ENCODE measurements at regions not wholly inside any gene's neighbourhood (a gene's known extent, or its start where the extent isn't known, plus 50 kb on each side); places are given as distances from the start of the nearest gene placed in this dataset.
"Not testable (repeated sequence)": the region's sequence is repeated elsewhere in the genome, so short reads cannot be mapped to it uniquely, and the experiment has no call there.

DNA sequence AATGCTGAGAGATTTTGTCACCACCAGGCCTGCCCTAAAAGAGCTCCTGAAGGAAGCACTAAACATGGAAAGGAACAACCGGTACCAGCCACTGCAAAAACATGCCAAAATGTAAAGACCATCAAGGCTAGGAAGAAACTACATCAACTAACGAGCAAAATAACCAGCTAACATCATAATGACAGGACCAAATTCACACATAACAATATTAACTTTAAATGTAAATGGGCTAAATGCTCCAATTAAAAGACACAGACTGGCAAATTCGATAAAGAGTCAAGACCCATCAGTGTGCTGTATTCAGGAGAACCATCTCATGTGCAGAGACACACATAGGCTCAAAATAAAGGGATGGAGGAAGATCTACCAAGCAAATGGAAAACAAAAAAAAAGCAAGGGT, 163.8 kb upstream of the RPS6KA2 start:
- H3K4me3 ChIP-seq (ENCODE audit: low read length); H2BK120ac ChIP-seq (ENCODE audit: low read depth, low read length); H2BK5ac ChIP-seq (ENCODE audit: low read length); H3K79me1 ChIP-seq (ENCODE audit: low read length); H3K27me3 ChIP-seq (ENCODE audit: insufficient read depth, low read length, poor library complexity); H3K23ac ChIP-seq (ENCODE audit: low read length); H2BK15ac ChIP-seq (replicated peaks; ENCODE audit: low read depth); H3K4me1 ChIP-seq (ENCODE audit: control insufficient read depth, low read depth, low read length); H3K36me3 ChIP-seq (ENCODE audit: control insufficient read depth, insufficient read depth, low read length); H4K8ac ChIP-seq (ENCODE audit: low read depth, low read length); H3K79me2 ChIP-seq (ENCODE audit: control insufficient read depth, insufficient read depth, low read length); H2AK5ac ChIP-seq (ENCODE audit: low read length); H3K4me2 ChIP-seq (ENCODE audit: low read length); DNase-seq; H3K9ac ChIP-seq (ENCODE audit: low read length); H3K56ac ChIP-seq (ENCODE audit: low read length); H3K18ac ChIP-seq (ENCODE audit: low read length); H3K4ac ChIP-seq (ENCODE audit: low read depth, low read length); H4K5ac ChIP-seq (ENCODE audit: low read length); H3K27ac ChIP-seq (ENCODE audit: low read depth, low read length): not testable (repeated sequence)
- no CpG with 5 or more reads among the region's 3 CpGs for WGBS (ENCODE audit: extremely low coverage, insufficient coverage, low lambda C conversion rate)

- not testable (repeated sequence) for H3K4me3 ChIP-seq (ENCODE audit: low read length)
- WGBS (ENCODE audit: extremely low coverage, insufficient coverage, low lambda C conversion rate) = no CpG with 5 or more reads among the region's 22 CpGs
Observed at GRCh38 chr6:166788846-166789529, 161.9 kb upstream of the RPS6KA2 start.

GRCh38 chr6:166786704-166787293, 159.7 kb upstream of the RPS6KA2 start:
- no peak overlapping the region for H4K5ac ChIP-seq (ENCODE audit: low read length)
- H2AK5ac ChIP-seq (ENCODE audit: low read length) = no peak overlapping the region
- H3K56ac ChIP-seq (ENCODE audit: low read length) = no peak overlapping the region
- H3K27me3 ChIP-seq (ENCODE audit: insufficient read depth, low read length, poor library complexity) = no peaks in the 10 kb centered on the region
- H3K36me3 ChIP-seq (ENCODE audit: control insufficient read depth, insufficient read depth, low read length) = no peaks in the 10 kb centered on the region
- peak; percentile 76 for DNase-seq
- H3K79me1 ChIP-seq (ENCODE audit: low read length) = no peaks in the 10 kb centered on the region
- H3K4me2 ChIP-seq (ENCODE audit: low read length) = no peak overlapping the region
- no CpG with 5 or more reads among the region's 3 CpGs for WGBS (ENCODE audit: extremely low coverage, insufficient coverage, low lambda C conversion rate)
- no peak overlapping the region for H4K8ac ChIP-seq (ENCODE audit: low read depth, low read length)
- H3K9ac ChIP-seq (ENCODE audit: low read length) = no peak overlapping the region
- no peak overlapping the region for H2BK15ac ChIP-seq (replicated peaks; ENCODE audit: low read depth)
- H3K27ac ChIP-seq (ENCODE audit: low read depth, low read length) = no peak overlapping the region
- no peak overlapping the region for H3K18ac ChIP-seq (ENCODE audit: low read length)
- no peak overlapping the region for H2BK5ac ChIP-seq (ENCODE audit: low read length)
- no peak overlapping the region for H3K4me3 ChIP-seq (ENCODE audit: low read length)
- no peak overlapping the region for H3K23ac ChIP-seq (ENCODE audit: low read length)
- H3K4me1 ChIP-seq (ENCODE audit: control insufficient read depth, low read depth, low read length) = no peaks in the 10 kb centered on the region
- no peaks in the 10 kb centered on the region for H3K79me2 ChIP-seq (ENCODE audit: control insufficient read depth, insufficient read depth, low read length)
- no peak overlapping the region for H3K4ac ChIP-seq (ENCODE audit: low read depth, low read length)
- no peak overlapping the region for H2BK120ac ChIP-seq (ENCODE audit: low read depth, low read length)

More at GRCh38 chr6:166788846-166789529, 161.9 kb upstream of the RPS6KA2 start:
- H3K18ac ChIP-seq (ENCODE audit: low read length); H3K23ac ChIP-seq (ENCODE audit: low read length); H3K56ac ChIP-seq (ENCODE audit: low read length); DNase-seq; H3K9ac ChIP-seq (ENCODE audit: low read length); H3K4ac ChIP-seq (ENCODE audit: low read depth, low read length); H2BK120ac ChIP-seq (ENCODE audit: low read depth, low read length); H3K4me2 ChIP-seq (ENCODE audit: low read length); H4K5ac ChIP-seq (ENCODE audit: low read length); H3K27me3 ChIP-seq (ENCODE audit: insufficient read depth, low read length, poor library complexity); H3K79me2 ChIP-seq (ENCODE audit: control insufficient read depth, insufficient read depth, low read length); H3K27ac ChIP-seq (ENCODE audit: low read depth, low read length); H3K36me3 ChIP-seq (ENCODE audit: control insufficient read depth, insufficient read depth, low read length); H3K4me1 ChIP-seq (ENCODE audit: control insufficient read depth, low read depth, low read length); H2BK15ac ChIP-seq (replicated peaks; ENCODE audit: low read depth); H2BK5ac ChIP-seq (ENCODE audit: low read length); H4K8ac ChIP-seq (ENCODE audit: low read depth, low read length); H2AK5ac ChIP-seq (ENCODE audit: low read length); H3K79me1 ChIP-seq (ENCODE audit: low read length): not testable (repeated sequence)

GRCh38 chr6:166785131-166785530, 158.1 kb upstream of the RPS6KA2 start:
- H3K4me2 ChIP-seq (ENCODE audit: low read length) = no peak overlapping the region
- H3K23ac ChIP-seq (ENCODE audit: low read length) = no peak overlapping the region
- no peak overlapping the region for H3K4ac ChIP-seq (ENCODE audit: low read depth, low read length)
- H3K9ac ChIP-seq (ENCODE audit: low read length) = no peak overlapping the region
- no peak overlapping the region for H3K18ac ChIP-seq (ENCODE audit: low read length)
- H2BK120ac ChIP-seq (ENCODE audit: low read depth, low read length) = no peak overlapping the region
- no peaks in the 10 kb centered on the region for H3K79me2 ChIP-seq (ENCODE audit: control insufficient read depth, insufficient read depth, low read length)
- H3K27me3 ChIP-seq (ENCODE audit: insufficient read depth, low read length, poor library complexity) = no peaks in the 10 kb centered on the region
- no peak overlapping the region for H4K8ac ChIP-seq (ENCODE audit: low read depth, low read length)
- H3K27ac ChIP-seq (ENCODE audit: low read depth, low read length) = no peak overlapping the region
- WGBS (ENCODE audit: extremely low coverage, insufficient coverage, low lambda C conversion rate) = no CpG with 5 or more reads among the region's 6 CpGs
- H3K79me1 ChIP-seq (ENCODE audit: low read length) = no peaks in the 10 kb centered on the region
- H2BK15ac ChIP-seq (replicated peaks; ENCODE audit: low read depth) = no peak overlapping the region
- H3K36me3 ChIP-seq (ENCODE audit: control insufficient read depth, insufficient read depth, low read length) = no peaks in the 10 kb centered on the region
- DNase-seq = no peak
- no peak overlapping the region for H3K4me3 ChIP-seq (ENCODE audit: low read length)
- H2BK5ac ChIP-seq (ENCODE audit: low read length) = no peak overlapping the region
- H4K5ac ChIP-seq (ENCODE audit: low read length) = no peak overlapping the region
- H2AK5ac ChIP-seq (ENCODE audit: low read length) = no peak overlapping the region
- no peak overlapping the region for H3K56ac ChIP-seq (ENCODE audit: low read length)
- H3K4me1 ChIP-seq (ENCODE audit: control insufficient read depth, low read depth, low read length) = no peaks in the 10 kb centered on the region

- Histone ChIP-seq H3K27me3 (ENCODE audit: insufficient read depth, low read length, poor library complexity) (no peaks in the 10 kb centered on the region), H3K36me3 (ENCODE audit: control insufficient read depth, insufficient read depth, low read length) (no peaks in the 10 kb centered on the region), H3K56ac (ENCODE audit: low read length) (no peak overlapping the region), H2BK5ac (ENCODE audit: low read length) (no peak overlapping the region), H3K4ac (ENCODE audit: low read depth, low read length) (no peak overlapping the region), H3K9ac (ENCODE audit: low read length) (no peak overlapping the region), H3K4me3 (ENCODE audit: low read length) (no peak overlapping the region), H2BK120ac (ENCODE audit: low read depth, low read length) (no peak overlapping the region), H3K4me2 (ENCODE audit: low read length) (no peak overlapping the region), H3K4me1 (ENCODE audit: control insufficient read depth, low read depth, low read length) (no peaks in the 10 kb centered on the region), H4K8ac (ENCODE audit: low read depth, low read length) (no peak overlapping the region), H3K79me2 (ENCODE audit: control insufficient read depth, insufficient read depth, low read length) (no peaks in the 10 kb centered on the region), H4K5ac (ENCODE audit: low read length) (no peak overlapping the region), H3K18ac (ENCODE audit: low read length) (no peak overlapping the region), H2AK5ac (ENCODE audit: low read length) (no peak overlapping the region), H3K79me1 (ENCODE audit: low read length) (no peaks in the 10 kb centered on the region), H3K23ac (ENCODE audit: low read length) (no peak overlapping the region), H2BK15ac (replicated peaks; ENCODE audit: low read depth) (no peak overlapping the region), H3K27ac (ENCODE audit: low read depth, low read length) (no peak overlapping the region)
- WGBS (ENCODE audit: extremely low coverage, insufficient coverage, low lambda C conversion rate) = no CpG with 5 or more reads among the region's 7 CpGs
- no peak for DNase-seq
Observed at GRCh38 chr6:166784691-166785090, 157.6 kb upstream of the RPS6KA2 start.

GRCh38 chr6:166782520-166782919, 155.5 kb upstream of the RPS6KA2 start:
- no peak overlapping the region for H3K4me2 ChIP-seq (ENCODE audit: low read length)
- no peak overlapping the region for H3K4ac ChIP-seq (ENCODE audit: low read depth, low read length)
- H3K56ac ChIP-seq (ENCODE audit: low read length) = no peak overlapping the region
- no peak overlapping the region for H3K18ac ChIP-seq (ENCODE audit: low read length)
- H3K4me3 ChIP-seq (ENCODE audit: low read length) = no peak overlapping the region
- no peak overlapping the region for H3K23ac ChIP-seq (ENCODE audit: low read length)
- H3K79me1 ChIP-seq (ENCODE audit: low read length) = no peaks in the 10 kb centered on the region
- no peak overlapping the region for H3K9ac ChIP-seq (ENCODE audit: low read length)
- no peak overlapping the region for H2BK5ac ChIP-seq (ENCODE audit: low read length)
- no peak overlapping the region for H3K27ac ChIP-seq (ENCODE audit: low read depth, low read length)
- no peak overlapping the region for H4K8ac ChIP-seq (ENCODE audit: low read depth, low read length)
- H2BK120ac ChIP-seq (ENCODE audit: low read depth, low read length) = no peak overlapping the region
- H3K79me2 ChIP-seq (ENCODE audit: control insufficient read depth, insufficient read depth, low read length) = no peaks in the 10 kb centered on the region
- WGBS (ENCODE audit: extremely low coverage, insufficient coverage, low lambda C conversion rate) = no CpG with 5 or more reads among the region's 10 CpGs
- no peak overlapping the region for H2BK15ac ChIP-seq (replicated peaks; ENCODE audit: low read depth)
- H3K36me3 ChIP-seq (ENCODE audit: control insufficient read depth, insufficient read depth, low read length) = no peaks in the 10 kb centered on the region
- H2AK5ac ChIP-seq (ENCODE audit: low read length) = no peak overlapping the region
- no peak for DNase-seq
- no peaks in the 10 kb centered on the region for H3K27me3 ChIP-seq (ENCODE audit: insufficient read depth, low read length, poor library complexity)
- no peaks in the 10 kb centered on the region for H3K4me1 ChIP-seq (ENCODE audit: control insufficient read depth, low read depth, low read length)
- no peak overlapping the region for H4K5ac ChIP-seq (ENCODE audit: low read length)
